SK-N-SH (cell line): ENCODE measurements at regions not wholly inside any gene's neighbourhood (a gene's known extent, or its start where the extent isn't known, plus 50 kb on each side); places are given as distances from the start of the nearest gene placed in this dataset.

Source experiments
- CTCF ChIA-PET: fragments of 300-600, 350-600 bp; formaldehyde crosslinking; extraction: SDS; loops from one replicate; lab custom pipeline; 2021; lab: Yijun Ruan, JAX
- POLR2A ChIA-PET: fragments of 350-600 bp; sonication (Branson Sonifier 250); formaldehyde crosslinking; extraction: SDS; loops from one replicate; lab custom pipeline; 2020; ENCODE audit warnings: antibody characterized with exemption, inconsistent platforms; lab: Yijun Ruan, JAX
- DNase-seq: peaks from one replicate; pipeline ENCODE4 v3.0.0; 2012
- H2AFZ ChIP-seq: fragments of 200-600 bp; sonication (generic); 2 replicates; pipeline ENCODE4 v1.8.1; 2016; ENCODE audit warnings: antibody characterized with exemption, mild to moderate bottlenecking, low read depth
- H3F3A ChIP-seq: fragments of 200-600 bp; sonication (generic); replicated peaks from 2 replicates; pipeline ENCODE3; 2016; ENCODE audit warnings: antibody characterized with exemption, mild to moderate bottlenecking; ENCODE audit not compliant: insufficient read depth
- H3K27ac ChIP-seq, 2 experiments: fragments of 200-500 bp in 1 of 2; fragments of 200-600 bp in 1 of 2; sonication (Bioruptor generic) in 1 of 2; sonication (generic), shearing (Covaris generic) in 1 of 2; 2 replicates each; pipeline versions ENCODE4 v1.5.1 to v1.6.1; 2014 to 2016; ENCODE audit warnings: low read depth in 2 of 2, inconsistent platforms in 1 of 2, low read length in 1 of 2, mild to moderate bottlenecking in 1 of 2, mixed read lengths in 1 of 2
- H3K27me3 ChIP-seq: fragments of 200-600 bp; sonication (generic), shearing (Covaris generic); 2 replicates; pipeline ENCODE4 v1.6.1; 2016; ENCODE audit warnings: mixed run types; ENCODE audit not compliant: insufficient read depth
- H3K36me3 ChIP-seq, 2 experiments: fragments of 200-500 bp in 1 of 2; fragments of 200-600 bp in 1 of 2; sonication (Bioruptor generic) in 1 of 2; sonication (generic) in 1 of 2; replicated peaks in 1 of 2; 2 replicates each; pipeline versions ENCODE3 to v1.5.1; 2014 to 2016; ENCODE audit warnings: low read length in 1 of 2, mild to moderate bottlenecking in 1 of 2; ENCODE audit not compliant: insufficient read depth in 2 of 2, control insufficient read depth in 1 of 2
- H3K4me1 ChIP-seq, 2 experiments: fragments of 200-500 bp in 1 of 2; fragments of 200-600 bp in 1 of 2; sonication (Bioruptor generic) in 1 of 2; sonication (generic), shearing (Covaris generic) in 1 of 2; 2 replicates each; pipeline versions ENCODE4 v1.5.1 to v1.6.1; 2014 to 2016; ENCODE audit warnings: low read depth in 1 of 2, low read length in 1 of 2, mixed run types in 1 of 2; ENCODE audit not compliant: insufficient read depth in 2 of 2, control insufficient read depth in 1 of 2
- H3K4me2 ChIP-seq: fragments of 200-600 bp; sonication (generic), shearing (Covaris generic); 2 replicates; pipeline ENCODE4 v1.6.1; 2017; ENCODE audit warnings: mixed run types
- H3K4me3 ChIP-seq, 2 experiments: fragments of 200-500 bp in 1 of 2; fragments of 200-600 bp in 1 of 2; sonication (Bioruptor generic) in 1 of 2; sonication (generic), shearing (Covaris generic) in 1 of 2; 2 replicates each; pipeline versions ENCODE4 v1.5.1 to v1.8.1; 2014 to 2016; ENCODE audit warnings: low read depth in 2 of 2, inconsistent platforms in 1 of 2, low read length in 1 of 2, mild to moderate bottlenecking in 1 of 2, mixed read lengths in 1 of 2, moderate library complexity in 1 of 2
- H3K79me2 ChIP-seq: fragments of 200-600 bp; sonication (generic); 2 replicates; pipeline ENCODE4 v1.8.1; 2017; ENCODE audit warnings: mild to moderate bottlenecking; ENCODE audit not compliant: insufficient read depth
- H3K9ac ChIP-seq: fragments of 200-600 bp; sonication (generic); 2 replicates; pipeline ENCODE4 v1.6.1; 2017; ENCODE audit warnings: mixed run types
- H3K9me2 ChIP-seq: fragments of 200-600 bp; sonication (generic); 2 replicates; pipeline ENCODE4 v1.6.1; 2017; ENCODE audit warnings: mixed run types
- H3K9me3 ChIP-seq: fragments of 200-600 bp; sonication (generic); 2 replicates; pipeline ENCODE4 v1.6.1; 2017; ENCODE audit warnings: mixed run types, mild to moderate bottlenecking, moderate library complexity
- H4K20me1 ChIP-seq: fragments of 200-600 bp; sonication (generic); 2 replicates; pipeline ENCODE4 v1.6.1; 2017; ENCODE audit warnings: mild to moderate bottlenecking, mixed run types; ENCODE audit not compliant: insufficient read depth
- EZH2phosphoT487 ChIP-seq: fragments of 200-600 bp; sonication (generic); IDR thresholded peaks from 2 replicates; pipeline ENCODE4 v1.6.1; 2017; ENCODE audit warnings: low read depth, mixed run types, mild to moderate bottlenecking, antibody characterized with exemption, moderate library complexity, borderline replicate concordance
- FOSL2 ChIP-seq: IDR thresholded peaks from 2 replicates; pipeline ENCODE4 v1.4.0; 2012; ENCODE audit warnings: low read depth, mild to moderate bottlenecking, moderate library complexity, borderline replicate concordance
- FOXJ3 ChIP-seq: sonication (generic); formaldehyde crosslinking; IDR thresholded peaks from 2 replicates; pipeline ENCODE4 v1.5.1; 2020; ENCODE audit warnings: mild to moderate bottlenecking, missing genetic modification reagents
- FOXM1 ChIP-seq: IDR thresholded peaks from 2 replicates; pipeline ENCODE4 v1.4.0; 2012; ENCODE audit warnings: low read depth, mild to moderate bottlenecking
- GABPA ChIP-seq: IDR thresholded peaks from 2 replicates; pipeline ENCODE4 v1.4.0; 2012; ENCODE audit warnings: low read depth, mild to moderate bottlenecking
- GATA2 ChIP-seq: sonication (generic); formaldehyde crosslinking; IDR thresholded peaks from 2 replicates; pipeline ENCODE4 v1.5.0; 2020; ENCODE audit warnings: mild to moderate bottlenecking, missing genetic modification reagents
- NFIC ChIP-seq: IDR thresholded peaks from 2 replicates; pipeline ENCODE4 v1.4.0; 2012; ENCODE audit warnings: borderline replicate concordance
- NRF1 ChIP-seq: IDR thresholded peaks from 2 replicates; pipeline ENCODE4 v1.6.1; 2012; ENCODE audit warnings: low read depth, mild to moderate bottlenecking, low read length
- POLR2AphosphoS5 ChIP-seq: IDR thresholded peaks from 2 replicates; pipeline ENCODE4 v1.6.1; 2012; ENCODE audit warnings: low read depth, low read length
- RAD21 ChIP-seq: IDR thresholded peaks from 2 replicates; pipeline ENCODE4 v1.6.1; 2012; ENCODE audit warnings: mild to moderate bottlenecking, low read length
- RCOR1 ChIP-seq: fragments of 150-350 bp; IDR thresholded peaks from 2 replicates; pipeline ENCODE4 v1.6.1; 2017; ENCODE audit warnings: antibody characterized with exemption, low read length
- TAF1 ChIP-seq: IDR thresholded peaks from 2 replicates; pipeline ENCODE4 v1.6.1; 2012; ENCODE audit warnings: low read depth, mild to moderate bottlenecking, low read length, moderate library complexity, borderline replicate concordance
- TCF12 ChIP-seq: IDR thresholded peaks from 2 replicates; pipeline ENCODE4 v1.4.0; 2012
- TEAD4 ChIP-seq: IDR thresholded peaks from 2 replicates; pipeline ENCODE4 v1.4.0; 2012; ENCODE audit warnings: mild to moderate bottlenecking, borderline replicate concordance; ENCODE audit not compliant: insufficient read depth
- YY1 ChIP-seq: IDR thresholded peaks from 2 replicates; pipeline ENCODE4 v1.4.0; 2012; ENCODE audit warnings: low read depth, mild to moderate bottlenecking
- WGBS: methylation state at CpG from one replicate; pipeline ENCODE4 v1.1.6; 2017; ENCODE audit warnings: low lambda C conversion rate; 5-methylcytosine and 5-hydroxymethylcytosine counted together
- TF ChIP-seq, protein P1 (sequence below): IDR thresholded peaks from 2 replicates; pipeline ENCODE4 v1.4.0; 2012; ENCODE audit warnings: low read depth
- TF ChIP-seq, protein P2 (sequence below): fragments of 200-600 bp; sonication (generic); IDR thresholded peaks from 2 replicates; pipeline ENCODE4 v1.6.1; 2017; ENCODE audit warnings: antibody characterized with exemption, mild to moderate bottlenecking, moderate library complexity
- TF ChIP-seq, protein P3 (sequence below): IDR thresholded peaks from 2 replicates; pipeline ENCODE4 v1.6.1; 2012; ENCODE audit warnings: mild to moderate bottlenecking, low read depth, low read length, moderate library complexity

DNA sequence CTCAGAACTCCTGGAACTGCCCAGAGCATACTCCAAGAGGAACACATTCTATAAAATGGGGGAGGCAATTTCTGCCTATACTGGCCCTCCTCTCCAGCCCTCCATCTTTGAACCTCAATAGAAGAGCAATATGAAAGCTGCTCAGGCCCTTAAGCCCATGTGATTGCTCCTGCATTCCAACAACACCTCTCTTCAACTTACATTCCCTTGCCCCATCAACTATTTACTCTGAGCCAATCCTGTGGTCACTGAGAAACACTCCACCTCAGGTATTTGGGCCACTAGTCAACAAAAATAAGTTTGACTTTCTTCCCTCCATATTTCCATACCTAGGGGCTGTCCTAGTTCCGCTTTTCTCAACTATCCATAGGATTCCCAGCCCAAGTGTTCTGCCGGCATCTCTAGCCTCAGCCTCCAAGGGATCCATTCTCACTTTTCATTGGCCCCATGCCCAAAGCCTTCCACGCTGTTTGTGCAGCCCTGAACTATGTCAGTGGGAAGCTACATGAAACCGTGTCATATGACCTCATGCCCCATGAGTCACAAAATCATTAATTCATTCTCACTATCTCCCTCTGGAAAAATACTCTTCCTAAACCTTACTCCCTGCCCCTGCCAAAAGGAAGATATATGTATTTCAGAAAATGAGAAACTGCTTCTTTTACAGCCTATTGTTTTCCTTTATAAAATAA is 61.6 kb downstream of the GJD2 start:
- CTCF ChIA-PET, result interaction anchor here (2.4 kb wide), 1 partner anchor 15 kb away, joined by 9 read pairs; no protein-coding TSS in a partner anchor

More for the DNA sequence above, 61.6 kb downstream of the GJD2 start:
- Histone ChIP-seq H2AFZ (no peak overlapping the region), H3K79me2 (no peaks in the 10 kb centered on the region), H3K4me2 (no peak overlapping the region), H3K36me3 (no peaks in the 10 kb centered on the region), H3K27me3 (no peaks in the 10 kb centered on the region), H3K9me3 (no peaks in the 10 kb centered on the region), H3K9ac (no peak overlapping the region), H3K4me3 (no peak overlapping the region)
- DNase-seq, result no peak
- POLR2A ChIA-PET, result no interaction called here
- WGBS, result 51% methylated on average over 4 of the region's 4 CpGs
- TF ChIP-seq RCOR1 (no peak), YY1 (no peak), RAD21 (no peak), NFIC (no peak), FOXJ3 (CRISPR knock-in tag) (no peak), TAF1 (no peak), GATA2 (CRISPR knock-in tag) (no peak), TEAD4 (no peak), TCF12 (no peak), POLR2AphosphoS5 (no peak), GABPA (no peak), NRF1 (no peak), EZH2phosphoT487 (no peak), FOXM1 (no peak), FOSL2 (no peak)
- TF ChIP-seq, protein P1, sequence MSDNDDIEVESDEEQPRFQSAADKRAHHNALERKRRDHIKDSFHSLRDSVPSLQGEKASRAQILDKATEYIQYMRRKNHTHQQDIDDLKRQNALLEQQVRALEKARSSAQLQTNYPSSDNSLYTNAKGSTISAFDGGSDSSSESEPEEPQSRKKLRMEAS, result no peak
- TF ChIP-seq, protein P2, sequence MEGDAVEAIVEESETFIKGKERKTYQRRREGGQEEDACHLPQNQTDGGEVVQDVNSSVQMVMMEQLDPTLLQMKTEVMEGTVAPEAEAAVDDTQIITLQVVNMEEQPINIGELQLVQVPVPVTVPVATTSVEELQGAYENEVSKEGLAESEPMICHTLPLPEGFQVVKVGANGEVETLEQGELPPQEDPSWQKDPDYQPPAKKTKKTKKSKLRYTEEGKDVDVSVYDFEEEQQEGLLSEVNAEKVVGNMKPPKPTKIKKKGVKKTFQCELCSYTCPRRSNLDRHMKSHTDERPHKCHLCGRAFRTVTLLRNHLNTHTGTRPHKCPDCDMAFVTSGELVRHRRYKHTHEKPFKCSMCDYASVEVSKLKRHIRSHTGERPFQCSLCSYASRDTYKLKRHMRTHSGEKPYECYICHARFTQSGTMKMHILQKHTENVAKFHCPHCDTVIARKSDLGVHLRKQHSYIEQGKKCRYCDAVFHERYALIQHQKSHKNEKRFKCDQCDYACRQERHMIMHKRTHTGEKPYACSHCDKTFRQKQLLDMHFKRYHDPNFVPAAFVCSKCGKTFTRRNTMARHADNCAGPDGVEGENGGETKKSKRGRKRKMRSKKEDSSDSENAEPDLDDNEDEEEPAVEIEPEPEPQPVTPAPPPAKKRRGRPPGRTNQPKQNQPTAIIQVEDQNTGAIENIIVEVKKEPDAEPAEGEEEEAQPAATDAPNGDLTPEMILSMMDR, result no peak
- TF ChIP-seq, protein P3, sequence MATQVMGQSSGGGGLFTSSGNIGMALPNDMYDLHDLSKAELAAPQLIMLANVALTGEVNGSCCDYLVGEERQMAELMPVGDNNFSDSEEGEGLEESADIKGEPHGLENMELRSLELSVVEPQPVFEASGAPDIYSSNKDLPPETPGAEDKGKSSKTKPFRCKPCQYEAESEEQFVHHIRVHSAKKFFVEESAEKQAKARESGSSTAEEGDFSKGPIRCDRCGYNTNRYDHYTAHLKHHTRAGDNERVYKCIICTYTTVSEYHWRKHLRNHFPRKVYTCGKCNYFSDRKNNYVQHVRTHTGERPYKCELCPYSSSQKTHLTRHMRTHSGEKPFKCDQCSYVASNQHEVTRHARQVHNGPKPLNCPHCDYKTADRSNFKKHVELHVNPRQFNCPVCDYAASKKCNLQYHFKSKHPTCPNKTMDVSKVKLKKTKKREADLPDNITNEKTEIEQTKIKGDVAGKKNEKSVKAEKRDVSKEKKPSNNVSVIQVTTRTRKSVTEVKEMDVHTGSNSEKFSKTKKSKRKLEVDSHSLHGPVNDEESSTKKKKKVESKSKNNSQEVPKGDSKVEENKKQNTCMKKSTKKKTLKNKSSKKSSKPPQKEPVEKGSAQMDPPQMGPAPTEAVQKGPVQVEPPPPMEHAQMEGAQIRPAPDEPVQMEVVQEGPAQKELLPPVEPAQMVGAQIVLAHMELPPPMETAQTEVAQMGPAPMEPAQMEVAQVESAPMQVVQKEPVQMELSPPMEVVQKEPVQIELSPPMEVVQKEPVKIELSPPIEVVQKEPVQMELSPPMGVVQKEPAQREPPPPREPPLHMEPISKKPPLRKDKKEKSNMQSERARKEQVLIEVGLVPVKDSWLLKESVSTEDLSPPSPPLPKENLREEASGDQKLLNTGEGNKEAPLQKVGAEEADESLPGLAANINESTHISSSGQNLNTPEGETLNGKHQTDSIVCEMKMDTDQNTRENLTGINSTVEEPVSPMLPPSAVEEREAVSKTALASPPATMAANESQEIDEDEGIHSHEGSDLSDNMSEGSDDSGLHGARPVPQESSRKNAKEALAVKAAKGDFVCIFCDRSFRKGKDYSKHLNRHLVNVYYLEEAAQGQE, result no peak
- TF ChIP-seq, all 33 proteins: peak for 0
- H3K27ac ChIP-seq, result no peak overlapping the region
- no peaks in the 10 kb centered on the region for H3K4me1 ChIP-seq
- H3F3A ChIP-seq, result no peaks in the 10 kb centered on the region
- no peaks in the 10 kb centered on the region for H3K9me2 ChIP-seq
- no peaks in the 10 kb centered on the region for H4K20me1 ChIP-seq
